CD4-positive, alpha-beta T cell treated with Interleukin-15 for 4 hours (primary cell): ENCODE measurements at regions not wholly inside any gene's neighbourhood (a gene's known extent, or its start where the extent isn't known, plus 50 kb on each side); places are given as distances from the start of the nearest gene placed in this dataset.
A peak's percentile ranks its signal among the peaks of the same experiment; 100 is the strongest.

ENCODE experiments used
- DNase-seq: peaks from one replicate; pipeline ENCODE4 v3.0.0-alpha.2; 2020; ENCODE audit warnings: low spot score

DNA sequence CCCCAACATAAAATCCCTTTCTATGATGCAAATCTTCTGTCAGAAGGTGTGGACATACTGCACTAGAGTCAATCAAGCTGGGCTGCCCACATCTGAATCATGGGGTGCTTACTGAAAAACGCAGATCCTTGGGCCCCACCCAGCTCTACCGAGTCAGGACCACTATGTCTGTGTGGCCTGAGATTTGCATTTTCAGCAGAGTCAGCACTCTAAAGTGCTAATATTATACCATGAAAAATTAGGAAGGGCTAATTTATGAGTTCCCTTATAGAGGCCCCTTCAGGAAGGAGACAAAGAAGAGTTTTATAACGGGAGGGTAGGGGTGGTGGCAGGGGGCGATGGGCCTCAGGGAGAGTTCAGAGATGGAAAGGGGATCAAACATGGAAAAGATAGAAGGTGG lies 163.3 kb upstream of the NABP1 start:
- DNase-seq, result no peak

- no peak for DNase-seq
Observed at GRCh38 chr2:191515551-191515950, 162.4 kb upstream of the NABP1 start.

DNA sequence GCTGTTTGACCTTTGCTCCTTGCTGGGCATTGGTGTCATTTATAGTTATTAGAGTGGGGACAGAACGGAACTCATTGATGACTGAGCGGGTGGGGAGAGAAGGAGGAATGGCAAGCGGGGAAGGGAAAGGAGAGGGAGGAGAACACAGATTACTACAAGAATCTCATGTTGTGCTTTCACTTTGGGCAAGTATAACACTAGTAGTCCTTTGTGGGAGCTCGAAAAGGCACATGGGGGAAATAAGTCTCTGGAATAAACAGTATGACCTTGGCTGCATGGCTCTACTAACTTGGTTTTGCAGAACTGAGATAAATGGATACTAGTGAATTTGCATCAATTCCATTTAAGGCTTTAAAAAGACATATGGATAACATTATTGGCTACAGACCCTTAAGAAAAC lies 161.7 kb upstream of the NABP1 start:
- no peak for DNase-seq

DNA sequence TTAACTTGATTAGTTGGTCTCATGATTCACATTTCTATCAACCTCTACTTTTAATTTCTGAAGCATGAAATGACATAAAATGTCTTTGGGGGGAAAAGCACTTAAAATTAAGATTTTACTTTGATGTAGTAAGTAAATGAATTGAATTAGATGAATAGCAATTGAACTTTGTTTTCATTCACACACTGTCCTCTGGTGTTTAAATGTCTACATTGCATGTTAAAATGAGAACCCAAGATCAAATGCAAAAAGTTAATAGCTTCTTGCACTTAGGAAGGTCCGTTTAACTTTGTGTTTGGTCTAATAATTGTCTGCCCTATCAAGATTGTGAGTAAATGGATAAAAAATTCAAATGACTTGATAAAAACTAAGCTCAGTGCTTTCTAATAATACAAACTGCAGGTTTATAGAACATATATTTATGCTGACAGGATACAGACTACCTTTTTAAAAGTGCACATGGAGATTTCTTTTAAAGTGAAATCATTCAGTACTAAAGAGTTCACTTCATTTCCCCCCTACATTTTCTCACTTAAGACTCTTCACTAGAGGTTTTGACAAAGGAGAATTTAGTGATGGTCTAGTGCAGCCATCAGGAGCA lies 156.2 kb upstream of the NABP1 start:
- DNase-seq, result peak; percentile 18

GRCh38 chr2:191522478-191523120 lies 155.3 kb upstream of the NABP1 start:
- no peak for DNase-seq

- DNase-seq, result no peak
Observed at GRCh38 chr2:191526091-191526490, 151.8 kb upstream of the NABP1 start.

- DNase-seq, result no peak
Observed at GRCh38 chr2:191526536-191526935, 151.4 kb upstream of the NABP1 start.

DNA sequence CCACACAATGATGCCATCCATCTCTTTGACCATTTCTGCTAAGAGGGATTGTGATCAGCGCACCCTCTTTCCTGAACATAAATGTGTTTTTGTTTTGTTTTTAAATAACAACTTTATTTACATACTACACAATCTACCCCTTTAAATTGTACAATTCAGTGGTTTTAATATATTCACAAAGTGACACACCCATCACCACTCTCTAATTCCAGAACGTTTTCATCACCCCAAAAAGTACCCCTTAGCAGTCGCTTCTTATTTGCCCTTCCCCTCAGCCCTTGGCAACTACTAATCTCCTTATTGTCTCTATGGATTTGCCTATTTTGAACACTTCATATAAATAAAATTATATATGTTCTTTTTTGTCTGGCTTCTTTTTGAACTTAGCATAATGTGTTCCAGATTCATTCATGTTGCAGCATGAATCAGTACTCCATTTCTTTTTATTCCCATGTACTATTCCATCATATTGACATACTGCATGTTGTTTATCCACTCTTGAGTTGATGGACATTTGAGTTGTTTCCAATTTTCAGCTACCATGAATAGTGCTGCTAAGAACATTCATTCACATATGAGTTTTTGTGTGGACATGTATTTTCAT lies 150.9 kb upstream of the NABP1 start:
- DNase-seq, result no peak

- DNase-seq, result no peak
Observed at GRCh38 chr2:191530618-191531017, 147.3 kb upstream of the NABP1 start.

GRCh38 chr2:191533693-191534180 lies 144.2 kb upstream of the NABP1 start:
- no peak for DNase-seq

DNA sequence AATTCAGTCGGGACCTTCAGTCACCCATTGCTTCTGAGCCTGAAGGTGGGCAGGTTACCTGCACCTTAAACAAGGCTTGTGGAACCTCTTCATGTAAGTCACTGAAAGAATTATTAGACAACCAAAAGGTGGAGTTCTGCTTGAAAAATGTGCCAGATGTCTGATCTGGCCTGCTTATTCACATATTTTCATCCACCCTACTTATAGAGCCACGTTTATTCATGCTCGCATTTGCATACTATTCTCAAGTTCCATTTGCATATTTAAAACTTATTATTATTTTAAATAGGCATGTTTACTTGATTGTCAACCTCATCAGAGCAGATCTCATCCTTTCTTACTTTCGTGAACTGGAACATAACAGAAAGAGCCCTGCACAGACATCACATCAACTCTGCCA lies 140.0 kb upstream of the NABP1 start:
- DNase-seq, result no peak

DNA sequence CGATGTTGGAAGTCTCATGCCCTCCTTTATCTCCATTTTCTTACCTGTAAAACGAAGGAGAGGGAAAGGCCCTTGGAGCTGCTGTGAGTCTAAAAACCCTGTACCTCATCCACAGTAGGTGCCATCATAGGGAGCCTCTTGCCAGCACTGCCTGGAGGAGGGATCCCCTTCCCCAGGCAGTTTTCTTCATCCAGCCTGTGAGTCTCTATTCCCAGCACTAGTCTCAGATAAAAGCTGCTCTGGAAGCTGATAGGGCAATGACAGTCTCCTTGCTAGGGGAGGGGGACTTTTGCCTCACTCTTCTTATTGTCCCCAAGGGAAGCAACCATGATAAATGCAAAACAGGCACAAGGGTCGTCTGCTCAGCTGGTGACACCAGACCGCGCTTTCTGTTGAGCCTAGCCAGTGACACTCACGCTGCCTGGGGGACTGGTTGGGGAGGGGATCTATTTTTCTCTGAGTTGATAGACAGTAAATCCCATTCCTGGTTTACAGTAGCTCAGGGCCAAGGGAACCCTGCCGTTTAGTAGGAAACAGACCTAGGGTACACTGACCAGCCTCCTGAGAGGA lies 139.5 kb upstream of the NABP1 start:
- no peak for DNase-seq

DNA sequence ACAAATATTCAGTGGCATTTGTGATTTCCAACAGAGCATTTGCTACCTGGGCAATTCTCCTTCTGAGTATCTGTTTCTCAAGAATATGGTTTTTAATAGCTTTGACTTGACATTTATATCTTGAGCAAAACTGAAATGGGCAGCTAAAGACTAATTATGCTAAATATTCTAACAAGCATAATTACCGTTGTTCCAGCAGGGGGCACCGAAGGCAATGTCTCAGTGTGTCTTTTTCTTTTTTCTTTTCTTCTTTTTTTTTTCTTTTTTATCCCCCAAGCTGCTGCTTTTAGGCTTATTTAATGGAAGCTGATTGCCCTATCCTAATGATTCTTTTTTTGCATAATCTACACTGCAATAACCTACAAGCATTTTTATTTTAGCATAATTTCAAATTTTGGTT lies 138.9 kb upstream of the NABP1 start:
- no peak for DNase-seq

GRCh38 chr2:191540681-191541080 lies 137.3 kb upstream of the NABP1 start:
- DNase-seq, result no peak

DNA sequence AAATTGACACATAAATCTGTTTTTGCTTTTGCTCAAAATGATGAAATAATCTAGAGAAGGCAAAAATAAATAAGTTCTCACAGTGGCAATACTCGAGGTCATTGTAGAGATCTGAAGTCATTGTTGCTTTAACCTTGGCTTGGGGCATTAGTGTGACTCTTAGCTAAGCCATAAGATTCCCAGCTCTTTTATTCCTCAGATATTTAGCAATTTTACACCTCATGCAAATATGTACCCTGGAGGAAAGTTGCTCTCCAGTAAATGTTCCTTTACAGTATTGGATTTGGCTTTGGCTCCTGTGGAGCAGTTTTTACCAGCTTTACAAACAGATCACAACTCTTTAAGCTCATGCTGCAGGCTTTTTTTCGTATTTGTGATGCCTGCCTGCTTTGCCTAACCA lies 134.2 kb upstream of the NABP1 start:
- no peak for DNase-seq

DNA sequence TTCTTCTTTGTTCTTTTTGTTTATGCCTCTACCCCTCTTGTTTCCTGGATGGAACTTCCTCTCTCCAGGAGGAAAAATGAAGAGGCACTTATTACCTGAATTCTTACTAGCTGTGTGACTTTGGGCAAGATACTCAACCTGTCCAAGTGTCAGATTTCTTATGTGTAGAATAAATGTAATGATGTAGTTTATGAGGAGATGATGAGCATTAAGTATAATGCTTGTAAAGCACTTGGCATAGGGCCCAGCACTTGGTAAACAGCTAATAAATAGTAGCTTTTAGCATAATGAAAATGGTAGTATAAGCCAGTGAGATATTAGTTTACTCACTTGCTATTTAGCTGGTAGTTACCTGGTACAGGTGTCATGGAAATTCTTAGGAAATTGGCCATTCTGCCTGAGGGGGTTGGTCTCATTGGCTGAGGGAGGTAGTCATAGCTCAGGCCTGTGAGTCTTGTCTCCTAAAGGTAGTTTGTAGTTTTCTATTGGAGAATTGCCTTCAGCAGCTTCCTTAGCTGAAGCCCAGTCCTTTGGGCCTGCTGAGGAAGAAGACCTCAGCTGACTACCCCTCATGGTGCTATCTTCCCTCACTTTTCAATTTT lies 133.4 kb upstream of the NABP1 start:
- DNase-seq, result no peak

DNA sequence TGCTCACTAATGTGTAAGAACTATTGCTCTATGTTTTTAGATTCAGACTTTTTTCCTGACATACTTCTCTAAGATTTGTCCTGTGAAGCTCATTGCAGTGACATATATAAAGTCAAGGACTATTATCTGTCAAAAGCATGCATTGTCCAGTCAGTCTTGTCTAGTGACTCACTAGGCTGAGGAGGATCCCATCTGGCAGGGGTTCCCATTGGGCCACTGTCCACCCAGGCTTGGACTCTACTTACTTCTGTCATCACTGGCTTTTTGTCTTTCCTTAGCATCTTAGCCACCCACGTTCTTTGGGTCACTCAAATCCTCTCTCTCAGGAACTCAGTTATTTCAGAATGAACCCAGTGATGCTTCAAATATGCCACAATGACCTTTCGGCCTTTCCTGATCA lies 132.6 kb upstream of the NABP1 start:
- no peak for DNase-seq

DNA sequence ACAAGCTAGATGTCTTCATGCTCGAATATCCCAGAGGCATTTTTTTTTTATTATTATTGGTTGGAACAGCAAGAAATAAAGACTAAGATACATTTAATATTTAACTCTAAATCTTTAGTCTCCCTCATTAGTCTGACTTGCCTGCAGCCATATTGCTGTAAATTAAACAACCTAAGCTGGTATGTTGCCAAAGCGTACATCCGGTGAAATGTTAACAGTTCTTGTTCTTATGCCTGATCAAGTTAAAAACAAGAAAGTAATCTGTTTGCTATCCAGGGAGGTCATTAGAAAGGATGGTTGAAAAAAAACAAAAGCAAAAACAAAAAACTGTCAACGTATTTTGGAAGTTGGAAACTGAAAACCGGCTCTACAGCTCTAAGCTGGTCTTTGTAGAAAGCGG lies 125.9 kb upstream of the NABP1 start:
- DNase-seq, result no peak

- no peak for DNase-seq
Observed at GRCh38 chr2:191554240-191554639, 123.7 kb upstream of the NABP1 start.

- DNase-seq, result peak; percentile 82
Observed at GRCh38 chr2:191555092-191555742, 122.7 kb upstream of the NABP1 start.

DNA sequence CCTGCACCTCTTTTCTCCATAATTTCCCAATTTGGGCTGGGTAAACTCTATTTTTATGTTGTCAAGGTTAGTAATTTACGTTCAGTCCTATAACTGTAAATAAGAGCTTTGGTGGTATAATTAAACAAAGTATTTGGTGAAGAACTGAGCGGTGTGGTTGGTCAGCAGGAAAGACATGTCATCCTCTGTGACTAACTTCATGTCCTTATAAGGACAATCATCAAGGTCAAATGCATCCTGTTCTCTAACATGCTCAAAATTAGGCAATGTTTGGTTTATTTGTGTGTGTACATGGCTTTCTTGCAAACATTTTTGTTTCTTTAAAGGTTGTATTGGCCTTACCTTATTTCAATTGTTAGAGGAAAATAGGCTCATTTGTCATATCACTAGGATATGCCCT lies 121.5 kb upstream of the NABP1 start:
- DNase-seq, result no peak

- DNase-seq, result no peak
Observed at GRCh38 chr2:191557841-191558240, 120.1 kb upstream of the NABP1 start.
